ENCODE measurements at regions not wholly inside any gene's neighbourhood (a gene's known extent, or its start where the extent isn't known, plus 50 kb on each side); places are given as distances from the start of the nearest gene placed in this dataset.

DNA sequence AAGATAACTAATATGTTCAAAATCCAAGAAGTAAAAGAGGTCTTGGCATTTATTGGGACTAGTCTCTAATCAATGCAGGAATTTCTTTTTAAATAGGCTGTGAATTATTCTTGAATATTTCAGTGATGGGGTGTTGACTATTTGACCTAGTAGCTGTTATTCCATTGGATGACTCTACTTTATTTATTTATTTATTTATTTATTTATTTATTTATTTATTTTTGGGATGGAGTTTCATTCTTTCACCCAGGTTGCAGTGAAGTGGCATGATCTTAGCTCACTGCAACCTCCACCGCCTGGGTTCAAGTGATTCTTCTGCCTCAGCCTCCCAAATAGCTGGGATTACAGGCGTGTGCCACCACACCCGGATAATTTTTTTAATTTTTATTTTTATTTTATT lies 1227.8 kb downstream of the ZPLD1 start:
- intact Hi-C loops (cut with DNase I, micrococcal nuclease): no loop called here
- Histone ChIP-seq H3K27ac (ENCODE audit: low read depth in 1 of 2, low read length in 2 of 2) (no peak overlapping the region), H3K9me3 (ENCODE audit: control insufficient read depth in 1 of 2, insufficient read depth in 1 of 2, low read length in 2 of 2) (no peaks in the 10 kb centered on the region), H3K4me3 (ENCODE audit: low read length) (no peak overlapping the region), H3K27me3 (ENCODE audit: control insufficient read depth in 1 of 2, insufficient read depth in 2 of 2, low read length in 2 of 2) (no peaks in the 10 kb centered on the region), H3K4me1 (ENCODE audit: insufficient read depth, low read length) (no peaks in the 10 kb centered on the region), H3K36me3 (ENCODE audit: insufficient read depth, low read length) (no peaks in the 10 kb centered on the region)
- DNase-seq (no peak), ATAC-seq (ENCODE audit: poor library complexity) (no peak)
- no peaks in the 10 kb centered on the region for H3K9me3 Mint-ChIP-seq
- ChIA-PET CTCF (no interaction called here), POLR2A (no interaction called here)
- no peak overlapping the region for H3K27ac Mint-ChIP-seq
- H3K36me3 Mint-ChIP-seq (ENCODE audit: low read depth): no peaks in the 10 kb centered on the region
- no peaks in the 10 kb centered on the region for H3K4me1 Mint-ChIP-seq (ENCODE audit: low read depth)
- H3K4me3 Mint-ChIP-seq: no peak overlapping the region
- TF ChIP-seq CTCF (IDR thresholded peaks at IDR 0.05): no peak
- no peaks in the 10 kb centered on the region for H3K27me3 Mint-ChIP-seq

DNA sequence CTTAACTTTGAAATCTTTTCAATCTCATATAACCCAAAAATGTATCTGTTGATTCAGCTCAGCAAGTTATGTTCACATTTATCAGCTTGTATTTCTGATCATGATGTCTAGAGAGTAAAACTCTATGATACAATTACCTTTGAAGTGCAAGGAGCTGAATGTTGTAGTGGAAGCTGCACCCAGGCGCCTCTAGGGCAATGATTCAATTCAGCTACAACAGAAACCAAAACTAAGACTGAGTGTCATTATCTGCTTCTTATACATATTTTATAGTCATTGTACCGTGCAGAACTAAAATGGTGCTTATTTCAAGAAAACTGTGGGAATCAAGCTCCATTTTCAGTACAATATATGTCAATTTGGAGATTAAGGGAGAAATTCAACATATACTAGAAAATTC lies 1237.5 kb downstream of the ZPLD1 start:
- ATAC-seq (ENCODE audit: poor library complexity) (no peak), DNase-seq (no peak)
- Mint-ChIP-seq H3K4me3 (no peak overlapping the region), H3K27ac (no peak overlapping the region), H3K9me3 (no peaks in the 10 kb centered on the region), H3K27me3 (no peaks in the 10 kb centered on the region), H3K4me1 (ENCODE audit: low read depth) (no peaks in the 10 kb centered on the region), H3K36me3 (ENCODE audit: low read depth) (no peaks in the 10 kb centered on the region)
- TF ChIP-seq CTCF (IDR thresholded peaks at IDR 0.05): no peak
- no peaks in the 10 kb centered on the region for H3K4me1 ChIP-seq (ENCODE audit: insufficient read depth, low read length)
- intact Hi-C loops (cut with DNase I, micrococcal nuclease): no loop called here
- ChIA-PET CTCF (no interaction called here), POLR2A (no interaction called here)
- H3K27ac ChIP-seq (ENCODE audit: low read depth in 1 of 2, low read length in 2 of 2): no peak overlapping the region
- H3K27me3 ChIP-seq (ENCODE audit: control insufficient read depth in 1 of 2, insufficient read depth in 2 of 2, low read length in 2 of 2): no peaks in the 10 kb centered on the region
- H3K36me3 ChIP-seq (ENCODE audit: insufficient read depth, low read length): no peaks in the 10 kb centered on the region
- peaks cover 0 to 5% of the 10 kb centered on the region in 2 experiments for H3K9me3 ChIP-seq (ENCODE audit: control insufficient read depth in 1 of 2, insufficient read depth in 1 of 2, low read length in 2 of 2)
- no peak overlapping the region for H3K4me3 ChIP-seq (ENCODE audit: low read length)

DNA sequence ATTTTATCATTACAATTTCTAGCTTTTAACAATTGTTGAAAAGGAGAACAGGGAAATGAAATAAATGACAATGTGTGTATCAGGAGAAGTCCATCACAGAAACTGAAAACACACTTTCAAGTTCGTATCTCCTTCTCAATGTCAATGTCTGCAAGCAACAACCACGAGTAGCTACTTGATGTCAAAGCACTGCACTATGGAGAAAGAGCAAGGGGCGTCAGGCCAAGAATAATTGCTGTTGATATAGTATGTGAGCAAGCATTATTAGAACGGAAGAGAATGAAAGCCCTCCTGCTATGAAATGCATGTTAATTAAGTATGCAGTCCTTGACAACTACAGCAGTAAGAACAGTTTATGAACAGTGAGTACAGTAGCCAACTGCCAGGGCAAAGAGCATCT lies 1250.1 kb downstream of the ZPLD1 start:
- ChIA-PET CTCF (interaction anchor here (0.7 kb wide), 1 partner anchor 10 kb away, joined by 4 read pairs; no protein-coding TSS in a partner anchor), POLR2A (no interaction called here)
- no peaks in the 10 kb centered on the region for H3K27me3 Mint-ChIP-seq
- no peak for TF ChIP-seq CTCF (IDR thresholded peaks at IDR 0.05)
- DNase-seq (no peak), ATAC-seq (ENCODE audit: poor library complexity) (no peak)
- Histone ChIP-seq H3K4me3 (ENCODE audit: low read length) (no peak overlapping the region), H3K27ac (ENCODE audit: low read depth in 1 of 2, low read length in 2 of 2) (no peak overlapping the region), H3K9me3 (ENCODE audit: control insufficient read depth in 1 of 2, insufficient read depth in 1 of 2, low read length in 2 of 2) (peaks cover 0 to under 1% of the 10 kb centered on the region in 2 experiments), H3K36me3 (ENCODE audit: insufficient read depth, low read length) (no peaks in the 10 kb centered on the region), H3K27me3 (ENCODE audit: control insufficient read depth in 1 of 2, insufficient read depth in 2 of 2, low read length in 2 of 2) (no peaks in the 10 kb centered on the region), H3K4me1 (ENCODE audit: insufficient read depth, low read length) (no peaks in the 10 kb centered on the region)
- H3K4me1 Mint-ChIP-seq (ENCODE audit: low read depth): no peaks in the 10 kb centered on the region
- no peak overlapping the region for H3K27ac Mint-ChIP-seq
- H3K9me3 Mint-ChIP-seq: peaks cover 6% of the 10 kb centered on the region
- intact Hi-C loops (cut with DNase I, micrococcal nuclease): no loop called here
- H3K36me3 Mint-ChIP-seq (ENCODE audit: low read depth): no peaks in the 10 kb centered on the region
- H3K4me3 Mint-ChIP-seq: no peak overlapping the region
